HG03442 (cell line): ENCODE measurements at regions not wholly inside any gene's neighbourhood (a gene's known extent, or its start where the extent isn't known, plus 50 kb on each side); places are given as distances from the start of the nearest gene placed in this dataset.

Experiments used
- ATAC-seq: cut with Tn5 transposase; IDR thresholded peaks from one replicate; pipeline ENCODE4 v1.9.1; 2021; ENCODE audit warnings: mild to moderate bottlenecking, moderate library complexity; ENCODE audit not compliant: unreplicated experiment

DNA sequence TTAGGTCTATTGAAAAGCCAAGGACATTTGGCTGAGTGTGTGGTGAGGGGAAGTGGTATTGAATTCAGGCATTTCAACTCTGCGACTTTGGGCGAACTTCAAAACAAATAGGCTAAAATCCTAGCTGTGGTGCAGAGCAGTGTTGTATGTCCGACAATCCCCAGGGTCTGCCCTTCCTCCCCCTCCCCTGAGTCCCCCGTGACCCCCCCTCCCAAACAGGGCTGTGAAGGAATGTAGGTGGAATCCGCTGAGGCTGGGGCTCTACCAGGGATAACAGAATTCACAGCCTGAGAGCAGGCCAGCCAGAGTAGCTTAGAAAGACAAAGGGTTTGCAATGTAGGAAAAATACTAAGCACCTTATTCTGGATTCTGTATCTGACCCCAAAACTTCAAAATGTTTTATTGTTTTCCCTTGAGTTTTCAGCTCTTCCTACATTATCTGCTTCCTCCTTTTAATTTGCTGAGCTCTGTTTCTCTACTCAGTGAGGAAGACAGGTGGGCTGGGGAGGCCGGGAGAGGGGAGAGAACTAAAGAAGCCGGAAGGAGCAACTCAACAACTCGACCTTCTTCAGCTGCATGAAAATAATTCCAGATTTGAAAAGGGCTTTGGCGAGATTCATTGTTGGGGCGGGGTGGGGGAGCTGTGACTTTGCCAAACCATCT is 315.2 kb downstream of the BLID start:
- ATAC-seq = no peak

DNA sequence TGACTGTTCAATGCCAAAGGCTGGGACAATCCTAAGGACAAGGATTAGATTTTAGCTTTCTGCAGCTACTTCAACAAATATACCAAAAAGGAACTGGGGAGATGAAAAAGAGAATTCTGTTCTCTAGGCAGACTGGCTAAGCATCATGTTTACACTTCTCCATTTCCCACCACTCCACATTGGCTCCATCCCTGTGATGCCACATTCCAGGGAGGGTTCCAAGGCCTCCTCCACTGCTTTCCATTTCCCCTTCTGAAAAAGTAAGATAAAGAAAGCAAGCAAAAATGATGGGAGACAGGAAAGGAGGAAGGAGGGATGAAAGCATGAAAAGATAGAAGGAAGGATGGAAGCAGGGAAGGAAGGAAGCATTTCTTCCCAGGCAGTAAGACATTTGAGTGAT is 315.8 kb downstream of the BLID start:
- ATAC-seq = no peak

GRCh38 chr11:121797496-121797895 is 318.5 kb downstream of the BLID start:
- ATAC-seq = no peak

DNA sequence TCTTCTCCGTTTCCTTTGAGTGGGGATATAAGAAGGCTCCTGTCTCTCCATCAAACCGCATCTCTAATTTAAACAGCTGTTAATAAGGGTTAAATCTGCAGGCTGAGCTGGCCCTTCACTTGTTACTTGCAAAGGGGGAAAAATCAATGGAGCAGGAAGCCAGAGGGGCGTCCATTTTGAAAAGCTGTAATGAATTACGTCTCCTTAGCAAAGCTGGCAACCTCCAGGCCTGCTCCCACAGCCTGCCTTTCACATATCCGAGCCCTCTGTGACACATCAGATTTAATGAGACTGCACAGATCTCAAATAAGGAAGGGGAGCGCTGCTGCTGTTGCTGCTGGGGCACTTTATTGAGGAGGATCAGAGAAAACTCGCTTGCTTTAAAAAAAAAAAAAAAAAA is 320.8 kb downstream of the BLID start:
- ATAC-seq = no peak

DNA sequence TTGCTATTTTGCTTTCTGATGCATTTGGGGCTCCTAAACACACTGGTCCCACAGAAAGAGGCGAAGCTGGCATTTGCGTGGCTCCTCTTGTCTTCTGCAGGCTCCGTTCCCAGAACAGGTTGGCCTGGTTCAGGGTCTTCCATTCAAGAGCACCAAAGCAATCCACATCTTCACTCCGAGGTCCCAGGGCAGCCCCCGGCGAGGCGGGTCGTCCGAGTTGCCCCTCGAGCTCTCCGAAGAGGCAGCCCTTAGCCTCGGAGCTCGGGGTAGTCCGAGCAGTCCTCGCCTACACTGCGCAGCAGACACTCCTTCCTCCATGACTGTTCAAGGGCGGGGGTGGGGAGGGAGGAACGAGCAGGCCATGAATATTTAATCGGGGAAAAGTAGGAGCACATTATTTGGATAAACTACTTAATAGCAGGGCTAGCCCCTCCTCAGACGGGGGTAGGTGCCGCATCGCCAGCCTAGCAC is 321.3 kb downstream of the BLID start:
- ATAC-seq = no peak

- ATAC-seq = no peak
Measured at GRCh38 chr11:121793916-121794315, 322.1 kb downstream of the BLID start.

- no peak for ATAC-seq
Measured at GRCh38 chr11:121793291-121793690, 322.7 kb downstream of the BLID start.

DNA sequence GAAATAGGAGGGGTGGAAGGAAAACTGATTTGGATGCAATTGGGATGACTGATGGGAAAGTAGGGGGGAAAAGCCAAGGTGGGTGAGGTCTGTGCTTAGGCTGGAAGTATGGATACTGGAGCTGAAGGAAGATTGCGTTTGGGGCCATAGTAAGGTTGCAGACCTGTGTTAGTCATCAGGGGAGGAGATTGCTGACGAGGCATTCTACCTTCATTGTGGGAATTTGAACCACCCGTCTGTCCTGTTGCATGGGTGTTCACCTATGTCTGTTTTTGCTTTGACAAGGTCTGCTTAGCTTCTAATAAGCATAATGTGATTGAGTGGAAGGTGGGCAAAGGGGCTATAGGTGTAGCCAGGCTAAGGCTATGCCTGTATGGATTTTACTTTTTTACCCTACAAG is 323.8 kb downstream of the BLID start:
- ATAC-seq = no peak

DNA sequence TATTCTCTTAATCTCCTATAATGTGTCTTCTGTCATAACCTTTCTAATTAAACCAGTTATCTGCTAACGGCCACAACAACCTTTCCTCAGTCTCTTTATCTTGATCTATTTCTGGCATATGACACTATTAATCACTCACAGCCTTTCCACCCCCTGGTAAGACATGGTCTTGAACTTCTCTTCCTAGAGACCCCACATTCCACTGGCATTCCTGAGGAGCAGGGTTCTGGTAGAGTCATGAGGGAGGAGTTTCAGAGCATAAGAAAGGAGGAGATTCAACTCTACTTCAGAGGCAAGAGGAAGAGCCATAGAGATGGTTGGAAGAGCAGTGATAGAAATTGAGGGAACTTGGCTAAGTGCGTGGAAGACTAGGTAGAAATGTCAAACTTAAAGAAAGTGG is 325.6 kb downstream of the BLID start:
- no peak for ATAC-seq

DNA sequence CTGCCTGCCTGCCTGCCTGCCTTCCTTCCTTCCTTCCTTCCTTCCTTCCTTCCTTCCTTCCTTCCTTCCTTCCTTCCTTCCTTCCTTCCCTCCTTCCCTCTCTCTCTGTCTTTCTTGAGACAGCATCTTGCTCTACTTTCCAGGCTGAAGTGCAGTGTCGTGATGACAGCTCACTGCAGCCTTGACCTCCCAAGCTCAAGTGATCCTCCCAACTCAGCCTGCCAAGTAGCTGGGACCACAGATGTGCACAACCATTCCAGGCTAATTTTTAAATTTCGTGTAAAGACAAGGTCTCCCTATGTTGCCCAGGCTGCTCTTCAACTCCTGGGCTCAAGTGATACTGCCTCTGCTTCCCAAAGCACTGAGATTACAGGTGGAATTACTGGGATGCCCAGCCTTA is 328.2 kb upstream of the SORL1-AS1 start:
- ATAC-seq = no peak

- no peak for ATAC-seq
Measured at GRCh38 chr11:121777056-121777455, 324.3 kb upstream of the SORL1-AS1 start.

GRCh38 chr11:121775276-121775675 is 322.5 kb upstream of the SORL1-AS1 start:
- ATAC-seq = no peak

- ATAC-seq = no peak
Measured at GRCh38 chr11:121773076-121773475, 320.3 kb upstream of the SORL1-AS1 start.

DNA sequence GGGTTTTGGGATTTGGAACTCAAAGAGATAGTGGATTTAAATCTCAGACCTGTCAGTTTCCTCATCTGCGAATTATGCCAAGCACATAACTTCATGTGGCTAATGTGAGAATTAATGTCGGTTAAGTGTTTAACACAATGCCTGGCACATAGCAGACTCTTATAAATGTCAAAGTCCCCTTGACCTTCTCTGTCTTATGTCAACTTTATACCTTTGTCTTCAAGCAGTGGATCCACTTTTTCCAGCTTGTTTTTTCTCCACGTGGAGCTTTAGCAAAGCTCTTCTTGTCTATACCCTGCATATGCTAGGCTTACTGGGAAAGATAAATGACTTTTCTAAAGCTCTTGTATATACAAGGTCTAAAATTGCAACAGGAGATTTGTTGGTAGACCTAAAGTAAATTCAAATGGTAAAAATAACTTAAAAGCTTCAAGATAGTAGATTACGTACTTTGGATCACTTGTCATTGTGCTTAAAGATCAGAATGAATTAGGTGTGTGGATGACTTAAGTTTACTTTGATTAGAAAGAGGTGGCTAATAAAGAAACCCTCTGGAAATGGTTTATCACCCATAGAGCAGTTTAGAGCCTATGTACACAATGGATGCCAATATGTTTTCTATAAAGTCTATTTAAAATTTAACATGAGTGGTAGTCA is 318.3 kb upstream of the SORL1-AS1 start:
- ATAC-seq = no peak

DNA sequence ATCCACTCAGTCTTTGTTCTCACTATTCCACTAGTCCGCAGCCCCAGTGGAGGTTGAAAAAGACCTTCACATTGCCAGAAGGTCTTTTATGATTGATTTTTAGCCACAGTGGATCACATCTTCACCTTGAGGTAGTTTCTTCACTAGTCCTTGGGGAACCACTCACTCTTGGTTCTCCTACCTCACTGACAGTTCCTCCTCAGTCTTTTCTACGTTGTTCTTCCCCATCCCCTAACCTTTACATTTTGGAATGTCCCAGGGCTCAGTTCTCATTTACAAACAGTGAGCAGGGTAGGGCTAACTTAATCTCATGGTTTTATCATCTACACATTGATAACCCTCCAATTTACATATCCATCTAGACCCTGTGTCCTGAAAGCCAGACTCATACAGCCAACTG is 316.4 kb upstream of the SORL1-AS1 start:
- no peak for ATAC-seq

GRCh38 chr11:121767433-121767832 is 314.7 kb upstream of the SORL1-AS1 start:
- peak; percentile 83 for ATAC-seq

DNA sequence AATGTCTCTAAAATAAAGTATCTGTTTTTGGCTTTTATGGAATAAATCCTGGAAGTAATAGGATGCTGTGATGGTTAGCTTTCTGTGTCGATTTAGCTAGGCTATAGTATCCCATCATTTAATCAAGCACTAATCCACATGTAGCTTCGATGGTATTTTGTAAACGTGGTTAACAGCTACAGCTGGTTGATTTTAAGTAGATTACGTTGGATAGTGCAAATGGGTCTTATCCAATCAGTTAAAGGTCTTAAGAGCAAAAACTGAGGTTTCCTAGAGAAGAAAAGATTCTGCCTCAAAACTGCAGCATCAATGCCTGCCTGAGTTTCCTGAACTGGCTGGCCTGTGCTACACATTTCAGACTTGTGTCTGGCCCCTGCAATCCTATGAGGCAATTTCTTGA is 314.2 kb upstream of the SORL1-AS1 start:
- peak; percentile 3 for ATAC-seq

DNA sequence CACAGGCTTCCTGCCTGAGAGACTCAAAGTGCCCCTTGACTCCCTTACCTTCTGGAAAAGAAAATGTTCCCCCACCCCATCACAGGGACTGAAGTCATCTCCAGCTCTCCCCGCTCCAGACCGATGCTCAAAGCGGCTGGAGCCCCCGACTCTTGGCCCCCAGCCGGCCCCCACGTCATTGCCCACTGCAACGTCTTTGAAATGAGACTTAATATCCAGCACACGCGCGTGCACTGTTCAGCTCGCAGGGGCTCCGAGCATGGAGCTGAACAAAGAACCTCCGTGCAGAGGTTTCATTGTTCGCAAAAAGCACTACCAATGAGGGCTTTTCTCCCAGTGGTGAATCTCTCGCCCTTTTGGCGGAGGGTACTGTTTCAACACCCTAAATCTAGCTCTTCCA is 313.4 kb upstream of the SORL1-AS1 start:
- ATAC-seq = no peak

GRCh38 chr11:121763526-121763925 is 310.8 kb upstream of the SORL1-AS1 start:
- peak; percentile 76 for ATAC-seq

- ATAC-seq = no peak
Measured at GRCh38 chr11:121762820-121763219, 310.1 kb upstream of the SORL1-AS1 start.

GRCh38 chr11:121761186-121761585 is 308.4 kb upstream of the SORL1-AS1 start:
- ATAC-seq = no peak

GRCh38 chr11:121757480-121758125 is 304.8 kb upstream of the SORL1-AS1 start:
- no peak for ATAC-seq
